ENCODE measurements at regions not wholly inside any gene's neighbourhood (a gene's known extent, or its start where the extent isn't known, plus 50 kb on each side); places are given as distances from the start of the nearest gene placed in this dataset.

DNA sequence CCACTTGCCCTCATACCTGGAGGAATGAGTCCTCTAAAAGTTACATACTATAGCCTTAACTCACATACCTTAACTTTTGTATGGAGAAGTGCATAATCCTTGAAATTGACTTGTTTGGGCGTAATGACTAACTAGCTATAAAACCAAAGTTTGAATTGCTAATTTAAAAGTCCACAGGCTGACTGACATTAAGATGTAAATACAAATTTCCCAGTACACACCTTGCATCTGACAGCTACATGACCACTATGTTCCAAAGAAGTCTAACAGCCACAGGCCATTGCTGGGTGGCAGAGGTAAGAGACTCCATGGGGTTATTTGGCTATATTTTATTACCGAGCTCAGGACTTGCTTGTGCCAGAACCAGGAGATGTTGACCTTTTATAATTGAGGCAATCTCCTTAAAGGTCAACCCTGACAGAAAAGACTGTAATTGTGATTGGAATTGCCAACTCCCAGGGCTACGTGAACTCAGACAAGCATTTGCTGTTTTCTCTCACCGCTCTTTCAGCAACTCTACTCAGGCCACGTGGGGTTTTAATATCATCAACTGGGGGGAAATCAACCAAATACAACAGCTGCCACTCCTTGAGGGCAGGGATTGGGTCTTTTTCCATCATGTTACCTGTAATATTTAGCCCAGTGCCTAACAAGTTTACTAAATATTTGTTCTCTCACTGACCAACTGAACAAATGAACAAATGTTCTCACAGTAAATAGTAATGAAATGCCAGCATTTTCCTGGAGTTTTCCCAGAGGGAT is 139.9 kb downstream of the SEMA6D start:
- TF ChIP-seq, protein P1, sequence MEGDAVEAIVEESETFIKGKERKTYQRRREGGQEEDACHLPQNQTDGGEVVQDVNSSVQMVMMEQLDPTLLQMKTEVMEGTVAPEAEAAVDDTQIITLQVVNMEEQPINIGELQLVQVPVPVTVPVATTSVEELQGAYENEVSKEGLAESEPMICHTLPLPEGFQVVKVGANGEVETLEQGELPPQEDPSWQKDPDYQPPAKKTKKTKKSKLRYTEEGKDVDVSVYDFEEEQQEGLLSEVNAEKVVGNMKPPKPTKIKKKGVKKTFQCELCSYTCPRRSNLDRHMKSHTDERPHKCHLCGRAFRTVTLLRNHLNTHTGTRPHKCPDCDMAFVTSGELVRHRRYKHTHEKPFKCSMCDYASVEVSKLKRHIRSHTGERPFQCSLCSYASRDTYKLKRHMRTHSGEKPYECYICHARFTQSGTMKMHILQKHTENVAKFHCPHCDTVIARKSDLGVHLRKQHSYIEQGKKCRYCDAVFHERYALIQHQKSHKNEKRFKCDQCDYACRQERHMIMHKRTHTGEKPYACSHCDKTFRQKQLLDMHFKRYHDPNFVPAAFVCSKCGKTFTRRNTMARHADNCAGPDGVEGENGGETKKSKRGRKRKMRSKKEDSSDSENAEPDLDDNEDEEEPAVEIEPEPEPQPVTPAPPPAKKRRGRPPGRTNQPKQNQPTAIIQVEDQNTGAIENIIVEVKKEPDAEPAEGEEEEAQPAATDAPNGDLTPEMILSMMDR (IDR thresholded peaks at IDR 0.05) = no peak
- no peak for TF ChIP-seq ZFX (IDR thresholded peaks at IDR 0.05; ENCODE audit: borderline replicate concordance)

Measured in 22Rv1 (cell line).